T-helper 2 cell (primary cell): ENCODE measurements at regions not wholly inside any gene's neighbourhood (a gene's known extent, or its start where the extent isn't known, plus 50 kb on each side); places are given as distances from the start of the nearest gene placed in this dataset.

Experiments
- DNase-seq, 5 experiments: peaks; one replicate each; pipeline versions ENCODE4 v3.0.0 to v3.0.0-alpha.2; 2012 to 2022

GRCh38 chrX:95165-95564 lies 186.0 kb upstream of the PLCXD1 start:
- peak in 2 of 5 experiments; percentile 1 to 13 for DNase-seq
